22Rv1 (cell line): ENCODE measurements at regions not wholly inside any gene's neighbourhood (a gene's known extent, or its start where the extent isn't known, plus 50 kb on each side); places are given as distances from the start of the nearest gene placed in this dataset.

Source experiments
- CTCF ChIP-seq: fragments of 450-650 bp; IDR thresholded peaks from 2 replicates; pipeline ENCODE4 v1.5.1; 2017; ENCODE audit warnings: mild to moderate bottlenecking
- ZFX ChIP-seq: fragments of 450-650 bp; IDR thresholded peaks from 2 replicates; pipeline ENCODE4 v1.6.1; 2017; ENCODE audit warnings: antibody characterized with exemption, borderline replicate concordance

DNA sequence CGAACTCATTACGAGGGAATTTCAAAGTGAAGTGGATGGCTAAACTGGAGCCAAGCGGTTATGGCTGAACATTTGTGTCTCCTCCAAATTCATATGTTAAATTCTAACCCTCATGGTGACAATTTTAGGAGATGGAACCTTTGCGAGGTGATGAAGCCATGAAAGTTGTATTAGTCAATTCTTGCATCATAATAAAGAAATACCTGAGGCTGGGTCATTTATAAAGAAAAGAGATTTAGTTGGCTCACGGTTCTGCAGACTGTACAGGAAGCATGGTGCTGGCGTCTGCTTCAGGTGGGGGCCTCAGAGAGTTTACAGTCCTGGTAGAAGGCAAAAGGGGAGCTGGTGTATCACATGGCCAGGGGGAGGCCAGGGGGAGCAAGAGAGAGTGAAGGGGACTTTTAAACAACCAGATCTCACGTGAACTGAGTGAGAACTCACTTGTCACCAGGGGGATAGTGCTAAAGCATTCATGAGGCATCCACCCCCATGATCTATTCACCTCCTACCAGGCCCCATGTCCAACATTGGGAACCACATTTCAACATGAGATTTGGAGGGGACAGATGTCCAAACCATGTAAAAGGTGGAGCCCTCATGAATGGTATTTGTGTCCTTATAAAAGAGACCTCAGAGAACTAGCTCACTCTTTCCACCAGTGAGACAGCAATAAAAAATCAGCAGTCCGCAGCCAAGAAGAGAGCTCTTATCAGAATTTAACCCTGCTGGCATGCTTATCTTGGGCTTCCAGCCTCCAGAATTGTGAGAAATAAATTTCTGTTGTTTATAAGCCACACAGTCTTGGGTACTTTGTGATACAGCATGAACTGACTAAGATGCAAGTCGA, 143.4 kb downstream of the MTRR start:
- no peak for TF ChIP-seq CTCF
- TF ChIP-seq ZFX, result no peak
